IPS-NIHi7 (cell line): ENCODE measurements at regions not wholly inside any gene's neighbourhood (a gene's known extent, or its start where the extent isn't known, plus 50 kb on each side); places are given as distances from the start of the nearest gene placed in this dataset.
A peak's percentile ranks its signal among the peaks of the same experiment; 100 is the strongest.
"Not testable (repeated sequence)": the region's sequence is repeated elsewhere in the genome, so short reads cannot be mapped to it uniquely, and the experiment has no call there.

Experiments
- DNase-seq: peaks from one replicate; pipeline ENCODE4 v3.0.0; 2012; ENCODE audit warnings: mixed read lengths; ENCODE audit errors: extremely low spot score

- DNase-seq: no peak
Observed at GRCh38 chr3:109480014-109480413, 142.7 kb upstream of the DPPA4 start.

GRCh38 chr3:109478614-109479013 lies 141.3 kb upstream of the DPPA4 start:
- no peak for DNase-seq

GRCh38 chr3:109460961-109461360 lies 123.6 kb upstream of the DPPA4 start:
- DNase-seq: no peak

- no peak for DNase-seq
Observed at GRCh38 chr3:109445210-109445609, 107.9 kb upstream of the DPPA4 start.

- DNase-seq: no peak
Observed at GRCh38 chr3:109442531-109442930, 105.2 kb upstream of the DPPA4 start.

- no peak for DNase-seq
Observed at GRCh38 chr3:109440353-109440752, 103.0 kb upstream of the DPPA4 start.

GRCh38 chr3:109432833-109433232 lies 95.5 kb upstream of the DPPA4 start:
- DNase-seq: peak; percentile 37

GRCh38 chr3:109430911-109431563 lies 93.7 kb upstream of the DPPA4 start:
- DNase-seq: no peak

- peak; percentile 23 for DNase-seq
Observed at GRCh38 chr3:109413049-109413448, 75.7 kb upstream of the DPPA4 start.

- DNase-seq: no peak
Observed at GRCh38 chr3:109411547-109411946, 74.2 kb upstream of the DPPA4 start.

GRCh38 chr3:109396806-109397205 lies 59.5 kb upstream of the DPPA4 start:
- DNase-seq: no peak

GRCh38 chr3:109393728-109394127 lies 56.4 kb upstream of the DPPA4 start:
- DNase-seq: not testable (repeated sequence)

- DNase-seq: no peak
Observed at GRCh38 chr3:109392293-109392692, 54.9 kb upstream of the DPPA4 start.

- DNase-seq: no peak
Observed at GRCh38 chr3:109387621-109388020, 50.3 kb upstream of the DPPA4 start.

GRCh38 chr3:109387201-109387600 lies 49.9 kb upstream of the DPPA4 start:
- DNase-seq: no peak
